ENCODE measurements at regions not wholly inside any gene's neighbourhood (a gene's known extent, or its start where the extent isn't known, plus 50 kb on each side); places are given as distances from the start of the nearest gene placed in this dataset.

- H3K4me1 ChIP-seq (ENCODE audit: control insufficient read depth in 2 of 2, insufficient read depth in 2 of 2, low read length in 2 of 2), result no peaks in the 10 kb centered on the region
- no peak overlapping the region for H3K9ac ChIP-seq (ENCODE audit: low read depth in 1 of 2, low read length in 2 of 2)
- no peaks in the 10 kb centered on the region for H3K9me3 ChIP-seq (ENCODE audit: control insufficient read depth in 2 of 2, low read length in 2 of 2)
- H3K4me3 ChIP-seq (ENCODE audit: low read length in 2 of 2), result no peak overlapping the region
- H3K27me3 ChIP-seq (ENCODE audit: control insufficient read depth in 2 of 2, insufficient read depth in 2 of 2, low read length in 2 of 2), result no peaks in the 10 kb centered on the region
- no peak overlapping the region for H3K27ac ChIP-seq (ENCODE audit: low read depth in 2 of 2, low read length in 2 of 2)
- no peaks in the 10 kb centered on the region for H3K36me3 ChIP-seq (ENCODE audit: control insufficient read depth in 2 of 2, insufficient read depth in 2 of 2, low read length in 2 of 2)
These were observed 205.3 kb upstream of the TCF21 start for GRCh38 chr6:133683606-133684005.

GRCh38 chr6:133688705-133689492, 200.0 kb upstream of the TCF21 start:
- no peaks in the 10 kb centered on the region for H3K36me3 ChIP-seq (ENCODE audit: control insufficient read depth in 2 of 2, insufficient read depth in 2 of 2, low read length in 2 of 2)

GRCh38 chr6:133689863-133690262, 199.1 kb upstream of the TCF21 start:
- Histone ChIP-seq H3K36me3 (ENCODE audit: control insufficient read depth in 2 of 2, insufficient read depth in 2 of 2, low read length in 2 of 2) (no peaks in the 10 kb centered on the region), H3K9me3 (ENCODE audit: control insufficient read depth in 2 of 2, low read length in 2 of 2) (no peaks in the 10 kb centered on the region), H3K27ac (ENCODE audit: low read depth in 2 of 2, low read length in 2 of 2) (no peak overlapping the region), H3K9ac (ENCODE audit: low read depth in 1 of 2, low read length in 2 of 2) (no peak overlapping the region), H3K4me3 (ENCODE audit: low read length in 2 of 2) (no peak overlapping the region), H3K27me3 (ENCODE audit: control insufficient read depth in 2 of 2, insufficient read depth in 2 of 2, low read length in 2 of 2) (no peaks in the 10 kb centered on the region), H3K4me1 (ENCODE audit: control insufficient read depth in 2 of 2, insufficient read depth in 2 of 2, low read length in 2 of 2) (no peaks in the 10 kb centered on the region)

More at GRCh38 chr6:133688705-133689492, 200.0 kb upstream of the TCF21 start:
- H3K9me3 ChIP-seq (ENCODE audit: control insufficient read depth in 2 of 2, low read length in 2 of 2), result no peaks in the 10 kb centered on the region
- no peak overlapping the region for H3K27ac ChIP-seq (ENCODE audit: low read depth in 2 of 2, low read length in 2 of 2)
- H3K4me3 ChIP-seq (ENCODE audit: low read length in 2 of 2), result no peak overlapping the region
- H3K4me1 ChIP-seq (ENCODE audit: control insufficient read depth in 2 of 2, insufficient read depth in 2 of 2, low read length in 2 of 2), result no peaks in the 10 kb centered on the region
- no peak overlapping the region for H3K9ac ChIP-seq (ENCODE audit: low read depth in 1 of 2, low read length in 2 of 2)
- no peaks in the 10 kb centered on the region for H3K27me3 ChIP-seq (ENCODE audit: control insufficient read depth in 2 of 2, insufficient read depth in 2 of 2, low read length in 2 of 2)

- no peaks in the 10 kb centered on the region for H3K27me3 ChIP-seq (ENCODE audit: control insufficient read depth in 2 of 2, insufficient read depth in 2 of 2, low read length in 2 of 2)
- H3K36me3 ChIP-seq (ENCODE audit: control insufficient read depth in 2 of 2, insufficient read depth in 2 of 2, low read length in 2 of 2), result no peaks in the 10 kb centered on the region
- H3K27ac ChIP-seq (ENCODE audit: low read depth in 2 of 2, low read length in 2 of 2), result no peak overlapping the region
- H3K4me1 ChIP-seq (ENCODE audit: control insufficient read depth in 2 of 2, insufficient read depth in 2 of 2, low read length in 2 of 2), result no peaks in the 10 kb centered on the region
- no peak overlapping the region for H3K4me3 ChIP-seq (ENCODE audit: low read length in 2 of 2)
- no peak overlapping the region for H3K9ac ChIP-seq (ENCODE audit: low read depth in 1 of 2, low read length in 2 of 2)
- H3K9me3 ChIP-seq (ENCODE audit: control insufficient read depth in 2 of 2, low read length in 2 of 2), result no peaks in the 10 kb centered on the region
These were observed 195.3 kb upstream of the TCF21 start for GRCh38 chr6:133693565-133693964.

- Histone ChIP-seq H3K36me3 (ENCODE audit: control insufficient read depth in 2 of 2, insufficient read depth in 2 of 2, low read length in 2 of 2) (no peaks in the 10 kb centered on the region), H3K4me1 (ENCODE audit: control insufficient read depth in 2 of 2, insufficient read depth in 2 of 2, low read length in 2 of 2) (no peaks in the 10 kb centered on the region), H3K27me3 (ENCODE audit: control insufficient read depth in 2 of 2, insufficient read depth in 2 of 2, low read length in 2 of 2) (no peaks in the 10 kb centered on the region), H3K27ac (ENCODE audit: low read depth in 2 of 2, low read length in 2 of 2) (no peak overlapping the region), H3K4me3 (ENCODE audit: low read length in 2 of 2) (no peak overlapping the region), H3K9ac (ENCODE audit: low read depth in 1 of 2, low read length in 2 of 2) (no peak overlapping the region), H3K9me3 (ENCODE audit: control insufficient read depth in 2 of 2, low read length in 2 of 2) (no peaks in the 10 kb centered on the region)
These were observed 191.7 kb upstream of the TCF21 start for GRCh38 chr6:133697185-133697584.

GRCh38 chr6:133697666-133698065, 191.2 kb upstream of the TCF21 start:
- Histone ChIP-seq H3K9me3 (ENCODE audit: control insufficient read depth in 2 of 2, low read length in 2 of 2) (no peaks in the 10 kb centered on the region), H3K27me3 (ENCODE audit: control insufficient read depth in 2 of 2, insufficient read depth in 2 of 2, low read length in 2 of 2) (no peaks in the 10 kb centered on the region), H3K27ac (ENCODE audit: low read depth in 2 of 2, low read length in 2 of 2) (no peak overlapping the region), H3K36me3 (ENCODE audit: control insufficient read depth in 2 of 2, insufficient read depth in 2 of 2, low read length in 2 of 2) (no peaks in the 10 kb centered on the region), H3K9ac (ENCODE audit: low read depth in 1 of 2, low read length in 2 of 2) (no peak overlapping the region), H3K4me1 (ENCODE audit: control insufficient read depth in 2 of 2, insufficient read depth in 2 of 2, low read length in 2 of 2) (no peaks in the 10 kb centered on the region), H3K4me3 (ENCODE audit: low read length in 2 of 2) (no peak overlapping the region)

GRCh38 chr6:133698272-133698671, 190.6 kb upstream of the TCF21 start:
- no peaks in the 10 kb centered on the region for H3K36me3 ChIP-seq (ENCODE audit: control insufficient read depth in 2 of 2, insufficient read depth in 2 of 2, low read length in 2 of 2)
- no peak overlapping the region for H3K27ac ChIP-seq (ENCODE audit: low read depth in 2 of 2, low read length in 2 of 2)
- H3K27me3 ChIP-seq (ENCODE audit: control insufficient read depth in 2 of 2, insufficient read depth in 2 of 2, low read length in 2 of 2), result no peaks in the 10 kb centered on the region
- H3K4me3 ChIP-seq (ENCODE audit: low read length in 2 of 2), result no peak overlapping the region
- no peaks in the 10 kb centered on the region for H3K9me3 ChIP-seq (ENCODE audit: control insufficient read depth in 2 of 2, low read length in 2 of 2)
- H3K9ac ChIP-seq (ENCODE audit: low read depth in 1 of 2, low read length in 2 of 2), result no peak overlapping the region
- H3K4me1 ChIP-seq (ENCODE audit: control insufficient read depth in 2 of 2, insufficient read depth in 2 of 2, low read length in 2 of 2), result no peaks in the 10 kb centered on the region

GRCh38 chr6:133699741-133700385, 189.1 kb upstream of the TCF21 start:
- H3K27ac ChIP-seq (ENCODE audit: low read depth in 2 of 2, low read length in 2 of 2), result no peak overlapping the region

GRCh38 chr6:133701633-133702331, 187.1 kb upstream of the TCF21 start:
- no peaks in the 10 kb centered on the region for H3K27me3 ChIP-seq (ENCODE audit: control insufficient read depth in 2 of 2, insufficient read depth in 2 of 2, low read length in 2 of 2)

More at GRCh38 chr6:133699741-133700385, 189.1 kb upstream of the TCF21 start:
- Histone ChIP-seq H3K36me3 (ENCODE audit: control insufficient read depth in 2 of 2, insufficient read depth in 2 of 2, low read length in 2 of 2) (no peaks in the 10 kb centered on the region), H3K9me3 (ENCODE audit: control insufficient read depth in 2 of 2, low read length in 2 of 2) (no peaks in the 10 kb centered on the region), H3K27me3 (ENCODE audit: control insufficient read depth in 2 of 2, insufficient read depth in 2 of 2, low read length in 2 of 2) (no peaks in the 10 kb centered on the region), H3K4me3 (ENCODE audit: low read length in 2 of 2) (no peak overlapping the region), H3K4me1 (ENCODE audit: control insufficient read depth in 2 of 2, insufficient read depth in 2 of 2, low read length in 2 of 2) (no peaks in the 10 kb centered on the region), H3K9ac (ENCODE audit: low read depth in 1 of 2, low read length in 2 of 2) (no peak overlapping the region)

GRCh38 chr6:133704371-133704770, 184.5 kb upstream of the TCF21 start:
- H3K9ac ChIP-seq (ENCODE audit: low read depth in 1 of 2, low read length in 2 of 2), result no peak overlapping the region
- no peak overlapping the region for H3K4me3 ChIP-seq (ENCODE audit: low read length in 2 of 2)
- no peak overlapping the region for H3K27ac ChIP-seq (ENCODE audit: low read depth in 2 of 2, low read length in 2 of 2)
- H3K4me1 ChIP-seq (ENCODE audit: control insufficient read depth in 2 of 2, insufficient read depth in 2 of 2, low read length in 2 of 2), result no peaks in the 10 kb centered on the region
- H3K27me3 ChIP-seq (ENCODE audit: control insufficient read depth in 2 of 2, insufficient read depth in 2 of 2, low read length in 2 of 2), result no peaks in the 10 kb centered on the region
- no peaks in the 10 kb centered on the region for H3K9me3 ChIP-seq (ENCODE audit: control insufficient read depth in 2 of 2, low read length in 2 of 2)
- H3K36me3 ChIP-seq (ENCODE audit: control insufficient read depth in 2 of 2, insufficient read depth in 2 of 2, low read length in 2 of 2), result no peaks in the 10 kb centered on the region

More at GRCh38 chr6:133701633-133702331, 187.1 kb upstream of the TCF21 start:
- Histone ChIP-seq H3K9ac (ENCODE audit: low read depth in 1 of 2, low read length in 2 of 2) (no peak overlapping the region), H3K36me3 (ENCODE audit: control insufficient read depth in 2 of 2, insufficient read depth in 2 of 2, low read length in 2 of 2) (no peaks in the 10 kb centered on the region), H3K9me3 (ENCODE audit: control insufficient read depth in 2 of 2, low read length in 2 of 2) (no peaks in the 10 kb centered on the region), H3K4me3 (ENCODE audit: low read length in 2 of 2) (no peak overlapping the region), H3K4me1 (ENCODE audit: control insufficient read depth in 2 of 2, insufficient read depth in 2 of 2, low read length in 2 of 2) (no peaks in the 10 kb centered on the region), H3K27ac (ENCODE audit: low read depth in 2 of 2, low read length in 2 of 2) (peak overlapping the region; percentile 29 to 46)
